CD4-positive, alpha-beta memory T cell (primary cell): ENCODE measurements at regions not wholly inside any gene's neighbourhood (a gene's known extent, or its start where the extent isn't known, plus 50 kb on each side); places are given as distances from the start of the nearest gene placed in this dataset.

ENCODE experiments used
- CTCF ChIA-PET: fragments of 350-600 bp; sonication (Branson Sonifier 250); formaldehyde crosslinking; loops from one replicate; lab custom pipeline; 2021; ENCODE audit warnings: inconsistent platforms; ENCODE audit not compliant: partially characterized antibody; lab: Charles Lee
- POLR2A ChIA-PET: fragments of 350-600 bp; sonication (Branson Sonifier 250); formaldehyde crosslinking; loops from one replicate; lab custom pipeline; 2021; ENCODE audit not compliant: partially characterized antibody; lab: Charles Lee
- DNase-seq, 5 donors: peaks; one replicate each; pipeline versions ENCODE4 v3.0.0 to v3.0.0-alpha.2; 2020 to 2022; ENCODE audit warnings: mixed read lengths in 1 of 5
- H3K27ac ChIP-seq: one replicate; pipeline ENCODE4 v1.7.0; 2013; ENCODE audit warnings: low read depth, low read length
- H3K27me3 ChIP-seq: 2 replicates; pipeline ENCODE4 v1.7.0; 2013; ENCODE audit warnings: mild to moderate bottlenecking, low read length, moderate library complexity; ENCODE audit not compliant: insufficient read depth
- H3K36me3 ChIP-seq: 2 replicates; pipeline ENCODE4 v1.7.0; 2013; ENCODE audit warnings: mild to moderate bottlenecking, low read length, moderate library complexity; ENCODE audit not compliant: insufficient read depth
- H3K4me1 ChIP-seq: 2 replicates; pipeline ENCODE4 v1.7.0; 2013; ENCODE audit warnings: mild to moderate bottlenecking, low read length, moderate library complexity; ENCODE audit not compliant: insufficient read depth
- H3K4me3 ChIP-seq, 2 donors: one replicate each; pipeline ENCODE4 v1.7.0; 2013; ENCODE audit warnings: low read length in 2 of 2, mild to moderate bottlenecking in 1 of 2
- H3K9me3 ChIP-seq, 2 donors: one replicate each; pipeline ENCODE4 v1.7.0; 2013; ENCODE audit warnings: low read length in 2 of 2, control low read depth in 1 of 2; ENCODE audit not compliant: control insufficient read depth in 1 of 2
- H3K27ac Mint-ChIP-seq, 7 donors: one replicate each; pipeline ENCODE4 v1.8.0; 2020 to 2021; ENCODE audit warnings: mixed read lengths in 7 of 7, mild to moderate bottlenecking in 6 of 7, inconsistent platforms in 3 of 7, moderate library complexity in 3 of 7
- H3K27me3 Mint-ChIP-seq, 2 donors: one replicate each; pipeline ENCODE4 v1.8.0; 2020 to 2021; ENCODE audit warnings: mixed read lengths in 2 of 2
- H3K36me3 Mint-ChIP-seq, 2 donors: one replicate each; pipeline ENCODE4 v1.8.0; 2020 to 2021; ENCODE audit warnings: mixed read lengths in 2 of 2, inconsistent platforms in 1 of 2, mild to moderate bottlenecking in 1 of 2
- H3K4me1 Mint-ChIP-seq, 4 donors: one replicate each; pipeline ENCODE4 v1.8.0; 2020 to 2021; ENCODE audit warnings: mixed read lengths in 4 of 4, mild to moderate bottlenecking in 1 of 4
- H3K4me3 Mint-ChIP-seq, 8 donors: one replicate each; pipeline ENCODE4 v1.8.0; 2020 to 2021; ENCODE audit warnings: mixed read lengths in 8 of 8, mild to moderate bottlenecking in 7 of 8, moderate library complexity in 6 of 8, inconsistent platforms in 3 of 8
- H3K9me3 Mint-ChIP-seq, 8 donors: one replicate each; pipeline ENCODE4 v1.8.0; 2020 to 2021; ENCODE audit warnings: mixed read lengths in 8 of 8, mild to moderate bottlenecking in 5 of 8, inconsistent platforms in 3 of 8, moderate library complexity in 1 of 8
- intact Hi-C: fragments of 100-400 bp; cut with micrococcal nuclease; formaldehyde crosslinking; loops from one replicate; pipeline ENCODE4 v1.15.1; 2023

DNA sequence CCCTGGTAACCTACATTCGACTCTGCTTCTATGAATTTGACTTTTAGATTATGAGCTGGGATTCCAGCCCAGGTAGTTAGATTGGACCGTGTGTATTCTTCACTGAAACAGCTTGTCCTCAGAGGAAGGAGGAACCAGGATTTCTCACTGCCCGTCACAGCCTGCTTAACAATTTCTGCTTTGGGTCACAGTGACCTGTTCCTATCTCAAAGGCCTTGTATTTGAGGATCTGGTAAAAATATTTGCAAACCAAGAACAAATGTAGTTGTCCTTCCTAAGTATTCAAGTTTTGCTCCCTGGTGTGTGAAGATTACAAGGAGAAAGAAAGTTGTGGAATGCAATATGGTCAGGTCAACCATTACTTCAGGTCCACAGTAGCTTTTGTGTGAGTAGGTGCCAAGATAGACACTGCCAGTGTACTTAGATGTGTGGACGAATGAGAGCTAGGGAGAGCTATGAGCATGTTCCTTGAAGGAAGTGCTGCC, 55.1 kb downstream of the KIF4B start:
- CTCF ChIA-PET, result no interaction called here
- no peaks in the 10 kb centered on the region for H3K36me3 ChIP-seq
- H3K36me3 Mint-ChIP-seq, result no peaks in the 10 kb centered on the region
- H3K4me3 ChIP-seq, result no peak overlapping the region
- DNase-seq, result no peak
- no peak overlapping the region for H3K4me3 Mint-ChIP-seq
- H3K27ac ChIP-seq, result no peak overlapping the region
- no peaks in the 10 kb centered on the region for H3K9me3 ChIP-seq
- H3K4me1 ChIP-seq, result no peaks in the 10 kb centered on the region
- POLR2A ChIA-PET, result no interaction called here
- H3K9me3 Mint-ChIP-seq, result peaks cover 0 to 12% (median 4%) of the 10 kb centered on the region in 8 donors
- intact Hi-C loops, result no loop called here
- no peaks in the 10 kb centered on the region for H3K27me3 ChIP-seq
- peaks cover 0 to 8% of the 10 kb centered on the region in 2 donors for H3K27me3 Mint-ChIP-seq
- H3K27ac Mint-ChIP-seq, result no peak overlapping the region
- no peaks in the 10 kb centered on the region for H3K4me1 Mint-ChIP-seq

DNA sequence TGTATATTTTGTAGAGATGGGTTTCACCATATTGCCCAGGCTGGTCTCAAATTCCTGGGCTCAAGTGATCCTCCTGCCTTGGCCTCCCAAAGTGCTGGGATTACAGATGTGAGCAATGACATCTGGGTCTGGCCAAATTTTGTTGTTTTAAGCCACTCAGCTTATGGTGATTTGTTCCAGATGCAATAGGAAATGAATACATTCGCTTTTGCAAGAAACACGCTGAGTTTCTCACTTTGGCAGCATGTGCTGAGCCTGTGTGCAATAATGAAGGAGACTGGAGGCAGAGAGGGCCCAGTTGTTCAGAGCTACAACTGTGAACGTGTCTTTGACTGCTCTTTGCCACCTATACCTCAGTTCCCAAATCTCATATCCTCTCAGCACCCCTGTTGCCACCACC, 56.4 kb downstream of the KIF4B start:
- H3K27ac Mint-ChIP-seq, result no peak overlapping the region
- H3K36me3 ChIP-seq, result no peaks in the 10 kb centered on the region
- no peaks in the 10 kb centered on the region for H3K4me1 Mint-ChIP-seq
- H3K9me3 ChIP-seq, result no peaks in the 10 kb centered on the region
- intact Hi-C loops, result no loop called here
- no peak for DNase-seq
- POLR2A ChIA-PET, result no interaction called here
- no peak overlapping the region for H3K4me3 Mint-ChIP-seq
- H3K4me1 ChIP-seq, result no peaks in the 10 kb centered on the region
- H3K36me3 Mint-ChIP-seq, result no peaks in the 10 kb centered on the region
- peaks cover 0 to 6% of the 10 kb centered on the region in 2 donors for H3K27me3 Mint-ChIP-seq
- CTCF ChIA-PET, result no interaction called here
- no peaks in the 10 kb centered on the region for H3K27me3 ChIP-seq
- peaks cover 0 to 16% (median 4%) of the 10 kb centered on the region in 8 donors for H3K9me3 Mint-ChIP-seq
- H3K27ac ChIP-seq, result no peak overlapping the region
- no peak overlapping the region for H3K4me3 ChIP-seq

DNA sequence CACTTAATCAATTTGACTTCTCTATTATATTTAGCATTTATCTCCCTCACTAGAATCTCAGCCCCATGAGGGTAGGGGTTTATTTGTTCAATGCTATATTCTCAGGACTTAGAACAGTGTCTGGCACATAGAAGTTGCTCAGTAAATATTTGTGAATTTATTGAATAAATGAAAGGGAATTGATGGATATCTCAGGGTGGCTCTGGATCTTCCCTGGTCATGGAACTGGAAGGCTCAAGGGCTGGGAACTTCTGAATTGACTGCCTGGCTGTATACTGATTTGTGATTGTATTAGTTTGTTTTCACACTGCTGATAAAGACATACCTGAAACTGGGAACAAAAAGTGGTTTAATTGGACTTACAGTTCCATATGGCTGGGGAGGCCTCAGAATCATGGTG, 57.2 kb downstream of the KIF4B start:
- no peaks in the 10 kb centered on the region for H3K4me1 Mint-ChIP-seq
- H3K4me1 ChIP-seq, result no peaks in the 10 kb centered on the region
- POLR2A ChIA-PET, result no interaction called here
- no peaks in the 10 kb centered on the region for H3K9me3 ChIP-seq
- H3K9me3 Mint-ChIP-seq, result peaks cover 0 to 16% (median 4%) of the 10 kb centered on the region in 8 donors
- no peak overlapping the region for H3K27ac ChIP-seq
- DNase-seq, result no peak
- no peaks in the 10 kb centered on the region for H3K36me3 ChIP-seq
- no peak overlapping the region for H3K4me3 ChIP-seq
- intact Hi-C loops, result no loop called here
- peaks cover 0 to 6% of the 10 kb centered on the region in 2 donors for H3K27me3 Mint-ChIP-seq
- no peak overlapping the region for H3K4me3 Mint-ChIP-seq
- H3K36me3 Mint-ChIP-seq, result no peaks in the 10 kb centered on the region
- CTCF ChIA-PET, result no interaction called here
- H3K27ac Mint-ChIP-seq, result no peak overlapping the region
- H3K27me3 ChIP-seq, result no peaks in the 10 kb centered on the region

DNA sequence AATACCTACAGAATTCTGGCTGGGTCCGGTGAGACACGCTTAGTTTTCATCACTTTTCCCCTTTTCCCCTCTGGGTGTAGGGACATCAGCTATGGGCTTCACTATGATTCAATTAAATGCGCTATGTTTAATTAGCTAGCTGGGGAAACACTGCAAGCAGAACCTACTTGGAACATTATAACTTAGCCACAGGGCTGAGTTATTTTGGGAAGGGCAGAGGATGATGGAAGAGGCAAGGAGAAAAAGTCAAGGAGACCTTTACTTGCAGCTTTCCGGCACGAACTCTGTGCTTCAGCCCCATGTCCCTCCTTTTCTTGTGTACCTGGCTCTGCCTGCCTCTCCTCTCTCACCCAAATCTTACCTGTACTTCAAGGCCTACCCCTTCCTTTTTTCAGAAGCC, 62.8 kb downstream of the KIF4B start:
- Mint-ChIP-seq H3K27me3 (peaks cover 3 to 10% of the 10 kb centered on the region in 2 donors), H3K36me3 (no peaks in the 10 kb centered on the region)

DNA sequence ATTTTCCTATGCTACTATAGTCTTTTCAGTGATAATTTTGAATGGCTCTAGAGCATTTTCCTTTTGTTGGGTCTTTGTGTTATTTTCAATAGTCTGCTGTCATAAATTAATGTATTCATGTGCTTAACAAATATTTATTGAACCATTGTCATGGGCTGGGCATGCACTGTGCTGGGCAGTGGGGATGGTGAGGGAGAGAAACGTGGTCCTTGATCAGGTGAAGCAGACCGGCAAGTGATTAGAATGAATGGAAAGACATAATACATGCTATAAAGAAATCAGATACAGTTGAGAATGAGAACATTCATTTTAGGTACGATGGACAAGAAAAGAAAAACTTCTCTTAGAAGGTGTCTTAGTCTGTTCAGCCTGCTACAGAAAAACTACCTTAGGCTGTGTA, 66.1 kb downstream of the KIF4B start:
- no peak overlapping the region for H3K27ac Mint-ChIP-seq

More for the DNA sequence above, 62.8 kb downstream of the KIF4B start:
- Mint-ChIP-seq H3K4me3 (no peak overlapping the region), H3K9me3 (peaks cover 0 to 16% (median 4%) of the 10 kb centered on the region in 8 donors), H3K27ac (peak overlapping the region in 1 of 7 donors; percentile 9), H3K4me1 (no peaks in the 10 kb centered on the region)
- no peak overlapping the region for H3K27ac ChIP-seq
- ChIA-PET CTCF (no interaction called here), POLR2A (no interaction called here)
- H3K9me3 ChIP-seq, result no peaks in the 10 kb centered on the region
- H3K36me3 ChIP-seq, result no peaks in the 10 kb centered on the region
- no peaks in the 10 kb centered on the region for H3K27me3 ChIP-seq
- DNase-seq, result no peak
- intact Hi-C loops, result no loop called here
- H3K4me3 ChIP-seq, result no peak overlapping the region
- no peaks in the 10 kb centered on the region for H3K4me1 ChIP-seq

DNA sequence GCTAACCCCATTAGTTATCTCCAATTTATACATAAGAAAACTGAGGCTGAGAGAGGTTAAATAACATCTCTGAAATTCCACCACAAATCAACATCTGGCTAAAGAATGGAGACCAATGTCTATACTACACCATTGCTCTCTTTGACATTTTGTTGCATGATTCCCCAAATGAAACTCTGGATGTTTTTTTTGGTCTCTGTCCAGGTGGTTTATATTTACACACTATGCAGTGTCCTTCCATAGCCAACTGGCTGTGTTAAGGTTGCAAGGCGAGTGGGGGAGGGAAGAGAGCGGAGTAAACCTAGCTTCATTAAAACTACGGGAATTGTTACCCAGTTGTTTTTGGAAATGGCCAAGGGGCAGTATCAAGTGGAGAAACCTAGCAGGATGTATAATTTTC, 67.2 kb downstream of the KIF4B start:
- no peak overlapping the region for H3K4me3 Mint-ChIP-seq
- ChIA-PET CTCF (no interaction called here), POLR2A (no interaction called here)
- no peaks in the 10 kb centered on the region for H3K4me1 Mint-ChIP-seq
- no peak overlapping the region for H3K27ac Mint-ChIP-seq
- H3K9me3 Mint-ChIP-seq, result peaks cover 0 to 3% (median 0%) of the 10 kb centered on the region in 8 donors
- no peaks in the 10 kb centered on the region for H3K9me3 ChIP-seq
- intact Hi-C loops, result no loop called here
- no peaks in the 10 kb centered on the region for H3K4me1 ChIP-seq
- H3K27me3 ChIP-seq, result no peaks in the 10 kb centered on the region
- H3K27ac ChIP-seq, result no peak overlapping the region
- no peaks in the 10 kb centered on the region for H3K36me3 Mint-ChIP-seq
- peaks cover 3 to 10% of the 10 kb centered on the region in 2 donors for H3K27me3 Mint-ChIP-seq
- no peak overlapping the region for H3K4me3 ChIP-seq
- H3K36me3 ChIP-seq, result no peaks in the 10 kb centered on the region
- no peak for DNase-seq

More for the DNA sequence above, 66.1 kb downstream of the KIF4B start:
- CTCF ChIA-PET, result no interaction called here
- H3K9me3 Mint-ChIP-seq, result peaks cover 0 to 3% (median 0%) of the 10 kb centered on the region in 8 donors
- H3K4me3 ChIP-seq, result no peak overlapping the region
- H3K27me3 ChIP-seq, result no peaks in the 10 kb centered on the region
- no peaks in the 10 kb centered on the region for H3K36me3 ChIP-seq
- DNase-seq, result no peak
- H3K36me3 Mint-ChIP-seq, result no peaks in the 10 kb centered on the region
- H3K4me3 Mint-ChIP-seq, result no peak overlapping the region
- no peak overlapping the region for H3K27ac ChIP-seq
- H3K4me1 Mint-ChIP-seq, result no peaks in the 10 kb centered on the region
- H3K4me1 ChIP-seq, result no peaks in the 10 kb centered on the region
- POLR2A ChIA-PET, result no interaction called here
- no peaks in the 10 kb centered on the region for H3K9me3 ChIP-seq
- peaks cover 3 to 10% of the 10 kb centered on the region in 2 donors for H3K27me3 Mint-ChIP-seq
- intact Hi-C loops, result no loop called here

DNA sequence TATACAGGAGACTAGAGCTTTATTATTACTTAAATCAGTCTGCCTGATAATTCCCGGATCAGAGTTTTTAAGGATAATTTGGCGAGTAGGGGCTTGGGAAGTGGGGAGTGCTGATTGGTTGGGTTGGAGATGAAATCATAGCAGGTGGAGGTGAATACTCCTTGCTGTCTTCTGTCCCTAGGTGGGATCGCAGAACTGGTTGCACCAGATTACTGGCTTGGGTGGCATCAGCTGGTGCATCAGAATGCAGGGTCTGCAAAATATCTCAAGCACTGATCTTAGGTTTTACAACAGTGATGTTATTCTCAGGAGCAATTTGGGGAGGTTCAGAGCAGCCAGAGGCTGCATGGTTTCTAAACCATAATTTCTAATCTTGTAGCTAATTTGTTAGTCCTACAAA, 68.1 kb downstream of the KIF4B start:
- no peak overlapping the region for H3K4me3 Mint-ChIP-seq
- no peak overlapping the region for H3K27ac ChIP-seq
- no peaks in the 10 kb centered on the region for H3K27me3 ChIP-seq
- H3K27me3 Mint-ChIP-seq, result peaks cover 4 to 11% of the 10 kb centered on the region in 2 donors
- no peaks in the 10 kb centered on the region for H3K9me3 ChIP-seq
- peaks cover 0 to 2% (median 0%) of the 10 kb centered on the region in 8 donors for H3K9me3 Mint-ChIP-seq
- no peak overlapping the region for H3K27ac Mint-ChIP-seq
- CTCF ChIA-PET, result no interaction called here
- no peaks in the 10 kb centered on the region for H3K4me1 ChIP-seq
- intact Hi-C loops, result no loop called here
- POLR2A ChIA-PET, result no interaction called here
- no peaks in the 10 kb centered on the region for H3K36me3 ChIP-seq
- H3K4me3 ChIP-seq, result no peak overlapping the region
- no peak for DNase-seq
- no peaks in the 10 kb centered on the region for H3K4me1 Mint-ChIP-seq
- H3K36me3 Mint-ChIP-seq, result no peaks in the 10 kb centered on the region

DNA sequence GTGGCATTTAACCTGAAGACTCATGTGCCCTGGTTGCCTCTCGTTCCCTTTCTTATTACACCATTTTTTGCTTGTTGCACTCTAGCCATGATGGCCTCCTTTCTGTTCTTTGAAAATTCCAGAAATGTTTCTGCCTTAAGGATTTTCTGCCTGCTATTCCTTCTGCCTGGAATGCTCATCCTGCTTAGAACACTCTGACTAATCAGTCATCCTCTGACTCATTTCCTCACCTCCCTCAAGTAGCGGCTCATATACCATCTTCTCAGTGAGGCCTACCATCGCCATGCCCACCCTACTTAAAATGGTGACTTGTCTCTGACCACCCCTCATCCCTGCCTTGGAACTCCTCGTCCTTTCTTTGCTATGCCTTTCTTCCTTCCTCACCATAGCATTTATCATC, 68.8 kb downstream of the KIF4B start:
- Mint-ChIP-seq H3K4me3 (no peak overlapping the region), H3K36me3 (no peaks in the 10 kb centered on the region), H3K27ac (no peak overlapping the region), H3K9me3 (no peaks in the 10 kb centered on the region), H3K4me1 (no peaks in the 10 kb centered on the region), H3K27me3 (peaks cover 4 to 11% of the 10 kb centered on the region in 2 donors)
- no peaks in the 10 kb centered on the region for H3K27me3 ChIP-seq
- CTCF ChIA-PET, result no interaction called here
- intact Hi-C loops, result no loop called here
- no peaks in the 10 kb centered on the region for H3K9me3 ChIP-seq
- no peak overlapping the region for H3K27ac ChIP-seq
- H3K36me3 ChIP-seq, result no peaks in the 10 kb centered on the region
- no peak for DNase-seq
- no peak overlapping the region for H3K4me3 ChIP-seq
- POLR2A ChIA-PET, result no interaction called here
- H3K4me1 ChIP-seq, result no peaks in the 10 kb centered on the region
